ENCODE measurements at regions not wholly inside any gene's neighbourhood (a gene's known extent, or its start where the extent isn't known, plus 50 kb on each side); places are given as distances from the start of the nearest gene placed in this dataset.
"Not testable (repeated sequence)": the region's sequence is repeated elsewhere in the genome, so short reads cannot be mapped to it uniquely, and the experiment has no call there.

DNA sequence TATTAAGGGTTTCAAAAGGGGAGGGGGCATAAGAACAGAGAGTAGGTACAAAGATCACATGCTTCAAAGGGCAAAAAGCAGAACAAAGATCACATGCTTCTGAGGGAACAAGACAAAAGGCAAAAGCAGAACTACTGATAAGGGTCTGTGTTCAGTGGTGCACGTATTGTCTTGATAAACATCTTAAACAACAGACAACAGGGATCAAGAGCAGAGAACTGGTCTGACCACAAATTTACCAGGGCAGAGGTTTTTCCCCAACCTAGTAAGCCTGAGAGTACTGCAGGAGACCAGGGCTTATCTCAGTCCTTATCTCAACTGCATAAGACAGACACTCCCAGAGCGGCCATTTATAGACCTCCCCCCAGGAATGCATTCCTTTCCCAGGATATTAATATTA is 900.2 kb upstream of the PRKX start:
- not testable (repeated sequence) for TF ChIP-seq POLR2A (IDR thresholded peaks at IDR 0.05; ENCODE audit: low read length); GATA1 (IDR thresholded peaks at IDR 0.05; ENCODE audit: low read depth, low read length)

Measured in erythroblast (primary cell).